ENCODE measurements at regions not wholly inside any gene's neighbourhood (a gene's known extent, or its start where the extent isn't known, plus 50 kb on each side); places are given as distances from the start of the nearest gene placed in this dataset.
A peak's percentile ranks its signal among the peaks of the same experiment; 100 is the strongest.

DNA sequence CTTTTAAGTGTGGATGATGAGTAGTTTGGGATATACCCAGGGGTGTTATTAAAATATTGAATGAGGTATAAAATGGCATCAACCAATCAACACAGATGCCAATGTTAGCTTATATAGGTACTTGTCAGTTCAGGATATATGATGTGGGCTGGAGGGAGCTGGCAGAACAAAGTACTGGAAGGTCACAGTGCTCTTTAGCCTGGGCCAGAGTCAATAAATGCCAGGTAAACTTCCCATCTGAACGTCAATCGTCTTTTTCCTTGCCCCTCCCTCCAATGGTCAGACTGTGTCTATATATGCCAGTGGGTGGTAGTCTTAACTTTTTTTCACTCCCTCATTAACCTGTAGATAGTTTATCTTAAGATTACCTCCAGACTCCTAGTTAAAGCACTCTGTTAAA is 140.8 kb upstream of the RBMS1 start:
- no peak for DNase-seq

DNA sequence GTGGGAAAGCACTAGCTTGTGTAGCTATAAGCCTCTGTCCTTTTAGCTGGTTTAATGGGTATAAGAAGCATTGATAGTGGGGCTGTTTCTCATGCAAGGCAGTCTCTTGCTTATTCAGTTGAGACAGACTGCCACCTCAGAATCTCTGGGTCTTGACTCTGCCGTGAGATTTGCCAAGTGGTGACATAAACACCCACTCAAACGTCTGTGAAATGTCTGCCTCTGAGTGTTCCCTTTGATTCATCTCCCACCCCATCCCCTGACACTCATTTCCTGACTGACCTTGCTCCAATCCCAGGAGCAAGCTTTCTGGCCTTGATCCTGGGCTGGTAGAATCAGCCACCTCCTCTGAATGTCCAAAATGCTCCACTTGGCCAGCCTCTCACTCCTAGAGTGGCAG is 141.9 kb upstream of the RBMS1 start:
- no peak for DNase-seq

- no peak for DNase-seq
Observed at GRCh38 chr2:160639472-160639871, 145.9 kb upstream of the RBMS1 start.

DNA sequence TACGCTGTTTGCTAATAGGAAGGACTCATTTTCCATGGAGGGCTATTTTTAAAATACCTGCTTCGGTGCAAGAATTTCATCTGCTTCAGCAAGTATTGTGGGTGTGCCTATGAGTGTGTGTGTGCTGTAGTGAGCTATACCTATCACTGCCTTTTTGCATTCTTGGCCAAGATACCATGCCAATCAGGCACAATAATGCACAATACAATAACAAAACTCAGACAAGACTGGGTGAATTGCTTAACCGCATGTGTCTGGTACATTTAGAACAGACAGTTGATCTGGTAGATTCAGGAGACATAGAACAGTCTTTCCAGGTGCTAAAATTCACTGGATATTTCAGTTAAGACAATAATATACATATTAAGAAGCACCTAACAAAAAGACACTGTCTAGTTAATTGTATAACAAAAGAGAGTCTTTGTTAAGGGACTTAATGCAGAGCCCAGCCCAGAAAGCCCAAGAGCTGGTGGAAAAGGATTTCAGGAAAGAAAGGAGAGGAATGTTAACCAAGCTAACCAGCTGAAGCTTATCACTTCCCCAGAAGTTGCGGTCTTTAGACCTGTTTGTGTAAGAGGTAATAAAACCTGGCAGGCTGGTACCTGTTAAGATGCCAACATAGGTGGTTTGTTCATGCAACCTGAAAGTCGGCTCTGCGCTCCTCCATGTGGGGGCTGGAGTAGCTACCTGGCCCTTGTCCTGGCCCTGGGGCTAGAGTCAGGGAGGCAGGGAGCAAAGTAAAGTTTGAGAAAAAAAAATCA is 153.3 kb upstream of the RBMS1 start:
- DNase-seq = no peak

- peak; percentile 35 for DNase-seq
Observed at GRCh38 chr2:160647967-160648685, 154.5 kb upstream of the RBMS1 start.

GRCh38 chr2:160649698-160650097 is 156.1 kb upstream of the RBMS1 start:
- no peak for DNase-seq

DNA sequence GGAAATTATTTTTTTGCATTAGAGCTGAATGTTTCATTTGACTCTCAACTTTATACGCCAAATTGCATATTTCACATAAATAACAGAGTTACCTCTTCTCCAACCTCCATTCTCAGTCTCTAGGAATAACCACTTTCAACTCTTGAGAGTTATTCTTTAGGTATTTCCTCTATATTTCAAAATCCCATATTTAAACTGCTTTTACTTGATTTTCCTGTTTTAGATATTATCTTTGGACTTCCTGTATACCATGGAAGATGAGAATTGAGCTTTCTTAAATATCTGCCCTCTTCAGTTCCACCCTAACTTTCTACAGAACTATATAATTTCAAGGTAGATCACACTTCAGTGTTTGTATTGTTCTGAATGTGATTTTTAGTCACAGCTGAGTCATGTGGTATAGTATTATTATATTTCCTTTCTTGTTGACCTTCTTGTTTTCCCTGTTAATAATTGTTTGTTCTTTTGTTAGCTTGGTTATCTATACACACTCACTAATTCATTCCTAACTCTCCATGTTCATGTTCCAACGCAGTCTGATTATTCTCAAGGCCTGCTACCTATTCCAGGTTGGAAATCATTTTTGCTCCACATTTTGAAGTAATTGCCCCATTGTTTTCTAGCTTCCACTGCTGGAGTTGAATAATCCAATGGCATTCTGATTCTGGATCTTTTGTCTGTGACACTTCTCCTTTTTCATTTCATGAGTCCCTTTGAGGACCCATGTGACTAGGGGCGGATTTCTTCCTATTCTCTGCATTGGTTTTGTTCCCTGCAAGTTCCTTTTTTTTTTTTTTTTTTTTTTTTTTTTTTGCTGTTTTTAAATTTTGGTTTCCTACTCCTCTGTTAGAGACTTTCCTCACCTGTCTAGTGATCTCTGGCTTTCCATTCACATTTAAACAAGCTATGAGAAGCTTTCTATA is 156.8 kb upstream of the RBMS1 start:
- no peak for DNase-seq

GRCh38 chr2:160651416-160652200 is 158.0 kb upstream of the RBMS1 start:
- DNase-seq = no peak

GRCh38 chr2:160652236-160652635 is 158.6 kb upstream of the RBMS1 start:
- DNase-seq = no peak

GRCh38 chr2:160657196-160657595 is 163.6 kb upstream of the RBMS1 start:
- no peak for DNase-seq

DNA sequence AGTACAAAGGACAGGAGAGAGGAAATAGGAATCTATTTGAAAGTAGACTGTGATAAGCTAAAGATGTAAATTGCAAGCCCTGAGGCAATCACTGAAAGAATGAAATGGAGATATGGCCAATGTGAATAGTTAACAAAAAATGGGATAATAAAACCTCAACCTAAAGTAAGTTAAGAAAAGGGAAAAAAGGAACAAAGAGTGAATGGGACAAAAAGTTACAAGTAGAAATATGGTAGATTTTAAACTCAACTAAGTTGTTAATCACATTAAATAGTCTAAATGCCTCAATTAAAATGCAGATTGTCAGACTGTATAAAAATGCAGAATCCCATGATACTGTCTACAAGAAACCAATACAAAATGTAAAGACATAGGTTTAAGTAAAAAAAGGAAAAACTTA is 165.2 kb upstream of the RBMS1 start:
- no peak for DNase-seq

GRCh38 chr2:160660741-160661140 is 167.1 kb upstream of the RBMS1 start:
- no peak for DNase-seq

DNA sequence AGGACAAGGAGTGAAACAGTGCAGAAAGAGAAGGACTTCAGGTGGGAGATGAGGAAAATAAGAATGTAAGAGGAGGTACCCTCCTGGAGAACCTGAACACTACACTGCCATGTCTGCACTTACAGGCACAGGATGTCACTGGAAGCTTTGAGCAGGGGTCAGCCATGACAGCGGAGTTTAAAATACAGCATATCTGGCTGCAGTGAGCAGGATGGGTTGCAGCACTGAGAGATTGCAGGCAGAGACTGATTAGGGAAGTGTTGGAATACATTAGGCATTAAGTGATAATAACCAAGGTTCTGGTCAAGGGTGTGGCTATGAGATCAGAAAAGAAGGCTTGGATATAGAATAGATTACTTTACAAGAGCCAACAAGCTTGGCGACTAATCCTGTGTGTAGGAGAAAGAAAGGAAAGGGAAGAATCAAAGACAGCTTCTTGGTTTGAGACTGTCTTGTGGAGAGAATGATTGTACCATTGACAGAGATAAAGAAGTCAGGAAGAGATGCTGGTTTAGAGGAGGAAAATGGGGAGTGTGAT is 171.1 kb upstream of the RBMS1 start:
- DNase-seq = no peak

DNA sequence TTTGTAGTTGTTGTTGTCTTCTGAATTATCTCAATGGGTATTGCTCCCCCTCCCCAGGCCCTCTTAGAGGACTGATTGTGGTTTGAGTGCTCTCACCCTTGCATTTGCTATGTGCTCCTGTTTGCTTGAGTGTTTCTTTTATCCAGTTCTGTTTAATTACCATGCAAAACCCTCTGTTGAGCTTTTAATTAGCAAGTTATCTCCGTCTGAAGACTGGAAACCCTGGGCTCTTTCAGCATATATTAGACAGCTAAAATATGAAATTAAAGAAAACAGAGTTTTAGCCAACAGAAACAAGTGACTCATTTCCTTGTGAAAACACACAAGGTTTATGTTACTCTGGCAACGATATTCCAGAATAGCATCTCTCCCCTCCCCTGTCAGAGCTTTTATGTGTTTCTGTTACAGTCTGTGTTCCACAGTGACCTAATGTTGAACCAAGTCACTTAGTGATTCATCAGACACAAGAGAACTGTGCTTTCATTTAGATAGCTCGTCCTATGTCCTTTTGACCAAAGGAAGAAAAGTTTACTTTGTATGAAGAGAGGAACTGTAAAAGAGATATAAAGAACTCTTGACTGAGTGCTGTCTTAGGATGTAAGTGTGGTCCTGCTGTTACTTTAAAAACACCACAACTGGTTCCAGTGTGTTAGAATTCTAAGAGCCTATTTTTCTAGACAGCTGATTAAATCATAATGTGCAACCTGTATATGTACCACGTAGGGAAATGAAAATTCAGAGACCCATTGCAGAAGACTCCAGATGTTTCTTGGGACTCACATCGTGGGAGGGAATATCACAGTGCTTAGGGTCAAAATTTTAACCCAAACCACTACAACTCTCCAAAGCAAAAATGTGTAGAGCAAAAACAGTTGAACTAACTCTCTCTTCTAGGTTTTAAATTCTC is 172.8 kb upstream of the RBMS1 start:
- peak; percentile 35 for DNase-seq

- DNase-seq = no peak
Observed at GRCh38 chr2:160667811-160668210, 174.2 kb upstream of the RBMS1 start.

GRCh38 chr2:160670618-160671017 is 177.0 kb upstream of the RBMS1 start:
- DNase-seq = no peak

DNA sequence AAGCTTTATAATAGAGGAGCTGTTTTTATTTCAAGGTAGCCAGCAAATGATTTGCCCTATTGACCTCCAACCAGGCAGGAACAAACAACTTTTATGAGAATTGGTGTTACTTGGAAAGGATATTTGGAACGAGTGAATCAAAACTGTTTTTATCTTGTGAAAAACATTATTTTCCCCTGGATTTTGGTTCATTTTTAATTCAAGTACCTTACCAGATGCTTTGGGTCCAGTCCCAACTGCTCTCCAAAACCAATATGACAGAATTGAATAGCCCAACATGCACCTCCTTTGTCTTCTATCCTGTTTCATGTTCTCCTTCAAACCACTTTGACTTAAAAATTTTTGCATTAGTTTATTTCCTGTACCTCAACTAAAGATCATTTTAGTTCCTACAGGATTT is 178.6 kb upstream of the RBMS1 start:
- DNase-seq = no peak

DNA sequence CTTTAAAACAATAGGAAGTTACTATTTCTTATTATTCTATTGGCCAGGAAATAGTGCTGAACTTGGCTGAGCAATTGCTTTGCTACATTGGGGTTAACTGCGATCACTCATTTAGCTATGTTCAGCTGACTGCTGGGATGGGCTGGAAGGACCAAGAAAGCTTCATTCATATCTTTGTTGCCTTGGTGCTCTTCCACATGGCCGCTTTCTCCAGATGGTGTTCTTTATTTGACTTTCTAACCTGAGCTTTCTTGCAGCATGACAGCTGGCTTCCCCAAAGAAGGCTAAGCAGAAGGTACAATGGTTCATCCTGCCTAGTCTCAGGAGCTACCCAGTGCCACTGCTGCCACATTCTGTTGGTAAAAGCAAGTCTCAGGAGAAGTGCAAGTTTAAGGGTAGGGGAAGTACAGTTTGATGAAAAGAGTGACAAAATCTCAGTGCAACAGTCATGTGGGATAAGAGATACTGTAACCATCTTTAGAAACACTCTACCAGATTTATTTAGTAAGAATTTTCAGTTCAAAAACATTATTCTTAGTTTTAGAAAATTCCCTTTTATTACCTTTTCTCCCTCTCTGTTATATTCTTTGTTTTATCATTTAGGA is 180.6 kb upstream of the RBMS1 start:
- no peak for DNase-seq

DNA sequence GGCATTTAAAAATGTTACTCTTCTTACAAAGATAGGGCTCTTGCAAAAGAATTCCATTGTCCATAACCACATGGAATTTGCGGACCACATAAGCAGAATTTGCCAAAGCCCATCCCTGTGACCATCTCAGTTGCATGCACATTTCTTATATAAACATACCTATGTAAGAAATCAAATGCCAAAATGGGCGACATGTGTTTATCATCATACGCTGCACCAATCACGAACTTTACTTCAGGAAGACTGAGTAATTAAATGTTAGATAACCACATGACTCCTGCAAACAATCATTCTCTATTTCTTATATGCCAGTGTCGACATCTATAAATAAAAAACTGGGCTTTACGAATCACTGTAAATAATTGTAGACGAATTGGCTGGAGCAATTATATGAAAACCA is 186.1 kb upstream of the RBMS1 start:
- DNase-seq = no peak

GRCh38 chr2:160680294-160680693 is 186.7 kb upstream of the RBMS1 start:
- DNase-seq = no peak

DNA sequence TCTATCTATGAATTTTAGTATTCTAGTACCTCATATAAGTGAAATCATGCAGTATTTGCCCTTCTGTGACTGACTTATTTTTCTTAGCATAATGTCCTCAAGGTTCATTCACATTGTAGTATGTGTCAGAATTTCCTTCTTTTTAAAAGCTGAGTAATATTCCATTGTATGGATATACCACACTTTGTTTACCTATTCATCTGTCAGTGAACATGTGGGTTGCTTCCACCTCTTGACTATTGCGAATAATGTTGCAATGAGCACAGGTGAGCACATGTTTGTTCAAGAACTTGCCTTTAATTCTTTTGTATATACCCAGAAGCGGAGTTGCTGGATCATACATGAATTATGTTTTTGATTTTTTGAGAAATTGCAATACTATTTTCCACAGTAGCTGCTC is 187.4 kb upstream of the RBMS1 start:
- DNase-seq = no peak

Data from NCI-H774 (cell line).